ENCODE measurements at regions not wholly inside any gene's neighbourhood (a gene's known extent, or its start where the extent isn't known, plus 50 kb on each side); places are given as distances from the start of the nearest gene placed in this dataset.

- TF ChIP-seq, protein P1, sequence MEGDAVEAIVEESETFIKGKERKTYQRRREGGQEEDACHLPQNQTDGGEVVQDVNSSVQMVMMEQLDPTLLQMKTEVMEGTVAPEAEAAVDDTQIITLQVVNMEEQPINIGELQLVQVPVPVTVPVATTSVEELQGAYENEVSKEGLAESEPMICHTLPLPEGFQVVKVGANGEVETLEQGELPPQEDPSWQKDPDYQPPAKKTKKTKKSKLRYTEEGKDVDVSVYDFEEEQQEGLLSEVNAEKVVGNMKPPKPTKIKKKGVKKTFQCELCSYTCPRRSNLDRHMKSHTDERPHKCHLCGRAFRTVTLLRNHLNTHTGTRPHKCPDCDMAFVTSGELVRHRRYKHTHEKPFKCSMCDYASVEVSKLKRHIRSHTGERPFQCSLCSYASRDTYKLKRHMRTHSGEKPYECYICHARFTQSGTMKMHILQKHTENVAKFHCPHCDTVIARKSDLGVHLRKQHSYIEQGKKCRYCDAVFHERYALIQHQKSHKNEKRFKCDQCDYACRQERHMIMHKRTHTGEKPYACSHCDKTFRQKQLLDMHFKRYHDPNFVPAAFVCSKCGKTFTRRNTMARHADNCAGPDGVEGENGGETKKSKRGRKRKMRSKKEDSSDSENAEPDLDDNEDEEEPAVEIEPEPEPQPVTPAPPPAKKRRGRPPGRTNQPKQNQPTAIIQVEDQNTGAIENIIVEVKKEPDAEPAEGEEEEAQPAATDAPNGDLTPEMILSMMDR (conservative IDR thresholded peaks at IDR 0.05 in 1 of 2, IDR thresholded peaks at IDR 0.05 in 1 of 2; ENCODE audit: extremely low read depth in 1 of 2, insufficient read depth in 1 of 2, low read depth in 1 of 2, low read length in 2 of 2): no peak
- TF ChIP-seq EZH2 (IDR thresholded peaks at IDR 0.05; ENCODE audit: borderline replicate concordance, low read length): no peak
These were observed 190.6 kb upstream of the PMEPA1 start for GRCh38 chr20:57900226-57900905.
